ENCODE measurements at regions not wholly inside any gene's neighbourhood (a gene's known extent, or its start where the extent isn't known, plus 50 kb on each side); places are given as distances from the start of the nearest gene placed in this dataset.

DNA sequence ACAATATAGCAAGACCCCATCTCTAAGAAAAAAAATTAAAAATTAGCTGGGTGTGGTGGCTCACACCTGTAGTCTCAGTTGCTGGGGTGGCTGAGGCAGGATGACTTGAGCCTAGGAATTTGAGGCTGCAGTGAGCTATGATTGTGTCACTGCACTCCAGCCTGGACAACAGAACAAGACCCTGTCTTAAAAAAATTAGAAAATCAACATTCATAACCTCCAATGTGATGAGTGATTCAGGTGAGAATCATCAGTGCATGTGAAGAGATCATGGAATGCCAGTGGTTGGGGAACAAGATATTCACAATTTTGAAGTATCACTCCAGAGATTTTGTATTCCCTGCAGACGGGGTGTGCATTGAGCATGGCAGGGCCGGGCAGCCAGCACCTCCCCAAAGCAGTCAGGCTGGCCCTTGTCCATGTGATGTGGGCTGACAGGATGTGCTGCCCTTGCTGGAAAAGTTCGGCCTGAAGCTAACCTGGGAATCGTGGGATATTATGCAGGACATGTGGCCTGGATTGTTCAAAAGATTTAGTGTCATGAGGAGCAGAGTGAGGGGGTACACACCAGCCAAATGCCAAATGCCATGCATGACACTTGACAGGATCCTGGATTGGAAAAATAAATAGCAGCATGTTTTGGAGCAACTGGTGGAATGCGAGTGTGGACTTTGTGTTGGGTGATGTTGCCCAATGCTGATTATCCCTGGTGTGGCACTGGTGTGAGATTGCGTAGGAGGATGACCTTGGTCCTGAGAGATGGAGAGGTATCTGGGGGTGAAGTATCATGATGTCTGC, 189.0 kb downstream of the RGS3 start:
- TF ChIP-seq, protein P1, sequence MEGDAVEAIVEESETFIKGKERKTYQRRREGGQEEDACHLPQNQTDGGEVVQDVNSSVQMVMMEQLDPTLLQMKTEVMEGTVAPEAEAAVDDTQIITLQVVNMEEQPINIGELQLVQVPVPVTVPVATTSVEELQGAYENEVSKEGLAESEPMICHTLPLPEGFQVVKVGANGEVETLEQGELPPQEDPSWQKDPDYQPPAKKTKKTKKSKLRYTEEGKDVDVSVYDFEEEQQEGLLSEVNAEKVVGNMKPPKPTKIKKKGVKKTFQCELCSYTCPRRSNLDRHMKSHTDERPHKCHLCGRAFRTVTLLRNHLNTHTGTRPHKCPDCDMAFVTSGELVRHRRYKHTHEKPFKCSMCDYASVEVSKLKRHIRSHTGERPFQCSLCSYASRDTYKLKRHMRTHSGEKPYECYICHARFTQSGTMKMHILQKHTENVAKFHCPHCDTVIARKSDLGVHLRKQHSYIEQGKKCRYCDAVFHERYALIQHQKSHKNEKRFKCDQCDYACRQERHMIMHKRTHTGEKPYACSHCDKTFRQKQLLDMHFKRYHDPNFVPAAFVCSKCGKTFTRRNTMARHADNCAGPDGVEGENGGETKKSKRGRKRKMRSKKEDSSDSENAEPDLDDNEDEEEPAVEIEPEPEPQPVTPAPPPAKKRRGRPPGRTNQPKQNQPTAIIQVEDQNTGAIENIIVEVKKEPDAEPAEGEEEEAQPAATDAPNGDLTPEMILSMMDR (IDR thresholded peaks at IDR 0.05; ENCODE audit: insufficient read depth, low read length, poor library complexity, severe bottlenecking) = no peak
- no peak for TF ChIP-seq EZH2phosphoT487 (conservative IDR thresholded peaks at IDR 0.05; ENCODE audit: low read length)
